Right lobe of liver (tissue), 4 donors: ENCODE measurements at regions not wholly inside any gene's neighbourhood (a gene's known extent, or its start where the extent isn't known, plus 50 kb on each side); places are given as distances from the start of the nearest gene placed in this dataset.
"Not testable (repeated sequence)": the region's sequence is repeated elsewhere in the genome, so short reads cannot be mapped to it uniquely, and the experiment has no call there.

Experiments
- CTCF ChIP-seq, 4 donors: fragments of 200-600 bp in 3 of 4; fragments of 450-650 bp in 1 of 4; IDR thresholded peaks; one replicate each; pipeline versions ENCODE4 v1.5.1 to v1.8.0; 2016 to 2022; ENCODE audit warnings: antibody characterized with exemption in 4 of 4, mild to moderate bottlenecking in 2 of 4
- POLR2A ChIP-seq: fragments of 450-650 bp; IDR thresholded peaks from one replicate; pipeline ENCODE4 v1.6.1; 2017; ENCODE audit warnings: antibody characterized with exemption, mild to moderate bottlenecking
- donor health status: DM: no; HTN: no; CAD: no.
- donor health status: DM: no; HTN: no; CAD: no.
- donor health status: DM: no; HTN: yes; CAD: no.

DNA sequence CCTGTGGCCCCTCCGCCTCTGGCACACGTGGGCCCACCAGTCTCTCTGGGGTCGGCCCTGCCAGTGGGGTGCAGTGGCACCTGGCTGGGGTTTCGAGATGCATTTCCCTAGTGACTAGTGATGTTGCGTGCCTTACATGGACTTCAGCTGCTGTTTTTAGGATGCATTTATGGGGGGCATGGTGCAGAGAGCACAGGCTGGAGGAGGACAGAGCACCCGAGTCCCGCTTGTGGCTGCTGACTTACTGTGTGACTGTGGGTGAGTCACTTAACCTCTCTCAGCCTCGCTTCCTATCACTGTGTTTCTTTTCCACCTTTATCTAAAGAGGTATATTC, 213.0 kb upstream of the ZNF469 start:
- TF ChIP-seq POLR2A; CTCF (IDR thresholded peaks at IDR 0.05): not testable (repeated sequence)
